Limb (tissue), 2 donors: ENCODE measurements at regions not wholly inside any gene's neighbourhood (a gene's known extent, or its start where the extent isn't known, plus 50 kb on each side); places are given as distances from the start of the nearest gene placed in this dataset.
"Not testable (repeated sequence)": the region's sequence is repeated elsewhere in the genome, so short reads cannot be mapped to it uniquely, and the experiment has no call there.

Experiments used
- DNase-seq, 2 donors: peaks; one replicate each; pipeline ENCODE4 v3.0.0-alpha.2; 2016; ENCODE audit errors: extremely low spot score in 2 of 2

DNA sequence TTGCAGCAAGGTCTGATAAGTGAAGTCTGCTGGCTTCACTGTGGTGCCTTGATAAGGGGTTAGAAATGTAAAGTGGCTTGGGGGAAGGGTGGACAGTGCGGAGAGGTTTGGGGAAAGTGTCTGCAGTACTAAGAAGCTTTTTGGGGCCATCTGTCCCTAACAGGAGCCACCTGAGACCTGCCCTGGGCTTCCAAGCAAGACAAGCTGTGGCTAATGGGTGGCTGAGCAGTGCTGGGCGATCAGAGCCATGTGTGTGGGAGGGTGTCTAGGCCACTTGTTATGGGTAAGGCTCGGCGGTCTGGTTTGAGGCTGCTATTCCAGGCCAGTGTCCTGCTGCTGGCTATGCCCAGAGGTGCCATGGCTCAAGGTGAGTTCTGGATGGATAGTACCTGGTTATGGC lies 185.4 kb upstream of the MTMR8 start:
- DNase-seq = no peak

DNA sequence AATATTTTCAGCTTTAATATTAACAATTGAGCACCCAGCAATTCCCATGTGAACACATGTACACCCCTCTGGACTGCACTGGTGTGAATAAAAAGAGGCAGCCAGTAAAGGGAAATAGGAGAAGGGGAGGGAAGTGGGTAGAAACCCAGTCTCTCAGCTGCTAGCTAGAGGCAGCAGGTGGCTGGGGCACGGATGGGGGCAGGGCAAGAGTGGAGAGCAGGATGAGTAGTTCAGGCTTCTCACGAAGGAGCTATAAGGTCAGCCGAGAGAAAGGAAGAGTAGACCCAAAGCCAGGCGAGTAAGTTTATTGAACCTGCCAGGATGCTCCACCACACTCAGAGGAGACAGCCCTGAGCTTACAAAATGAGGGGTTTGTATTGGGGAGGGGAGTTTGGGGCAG lies 184.8 kb upstream of the MTMR8 start:
- DNase-seq = peak in 1 of 2 donors; percentile 19

DNA sequence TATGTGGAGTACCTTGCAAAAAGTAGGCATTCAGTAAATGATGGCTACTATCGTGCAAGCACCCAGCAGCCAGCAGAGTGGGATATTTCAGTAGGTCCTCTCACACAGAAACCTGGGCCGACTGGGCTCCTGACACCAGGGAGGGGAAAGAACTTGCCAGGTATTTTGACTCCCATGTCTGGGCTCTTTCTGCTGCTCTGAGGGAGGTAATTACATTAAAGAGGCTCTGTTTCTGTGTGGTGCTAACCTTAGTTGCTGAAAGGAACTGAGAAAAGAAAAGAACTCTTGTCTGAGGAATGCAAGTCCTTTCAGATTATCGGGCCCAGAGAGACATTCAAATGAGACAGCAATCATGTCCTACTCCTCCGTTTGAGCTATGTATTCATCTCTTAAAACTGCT lies 175.8 kb upstream of the MTMR8 start:
- DNase-seq = no peak

DNA sequence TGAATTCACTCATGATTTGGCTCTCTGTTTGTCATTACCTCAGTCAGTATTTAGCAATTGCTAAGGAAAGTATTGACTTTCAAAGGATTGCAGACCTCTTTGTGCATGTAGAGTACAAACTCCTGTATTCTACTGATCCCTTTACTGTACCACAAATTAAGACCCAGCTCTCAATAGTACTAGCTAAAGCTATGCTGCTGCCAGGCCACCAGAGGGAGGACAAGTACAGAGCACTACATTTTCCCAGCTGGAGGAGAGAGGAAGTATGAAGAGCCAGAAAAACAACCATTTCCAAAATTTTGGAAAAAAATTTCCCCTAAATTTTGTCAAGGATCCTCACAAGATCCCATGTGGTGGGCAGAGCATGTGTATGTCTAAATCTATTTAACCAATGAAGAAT lies 175.0 kb upstream of the MTMR8 start:
- DNase-seq = no peak

DNA sequence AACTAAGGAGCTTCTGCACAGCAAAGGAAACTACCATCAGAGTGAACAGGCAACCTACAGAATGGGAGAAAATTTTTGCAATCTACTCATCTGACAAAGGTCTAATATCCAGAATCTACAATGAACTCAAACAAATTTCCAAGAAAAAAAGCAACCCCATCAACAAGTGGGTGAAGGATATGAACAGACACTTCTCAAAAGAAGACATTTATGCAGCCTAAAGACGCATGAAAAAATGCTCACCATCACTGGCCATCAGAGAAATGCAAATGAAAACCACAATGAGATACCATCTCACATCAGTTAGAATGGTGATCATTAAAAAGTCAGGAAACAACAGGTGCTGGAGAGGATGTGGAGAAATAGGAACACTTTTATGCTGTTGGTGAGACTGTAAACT lies 170.1 kb upstream of the MTMR8 start:
- not testable (repeated sequence) for DNase-seq

DNA sequence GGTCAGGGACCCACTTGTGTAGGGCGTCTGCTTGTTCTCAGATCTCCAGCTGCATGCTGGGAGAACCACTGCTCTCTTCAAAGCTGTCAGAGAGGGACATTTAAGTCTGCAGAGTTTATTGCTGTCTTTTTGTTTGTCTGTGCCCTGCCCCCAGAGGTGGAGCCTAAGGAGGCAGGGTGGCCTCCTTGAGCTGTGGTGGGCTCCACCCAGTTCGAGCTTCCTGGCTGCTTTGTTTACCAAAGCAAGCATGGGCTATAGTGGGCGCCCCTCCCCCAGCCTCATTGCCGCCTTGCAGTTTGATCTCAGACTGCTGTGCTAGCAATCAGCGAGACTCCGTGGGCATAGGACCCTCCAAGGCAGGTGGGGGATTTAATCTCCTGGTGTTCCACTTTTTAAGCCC lies 154.0 kb upstream of the MTMR8 start:
- not testable (repeated sequence) for DNase-seq

DNA sequence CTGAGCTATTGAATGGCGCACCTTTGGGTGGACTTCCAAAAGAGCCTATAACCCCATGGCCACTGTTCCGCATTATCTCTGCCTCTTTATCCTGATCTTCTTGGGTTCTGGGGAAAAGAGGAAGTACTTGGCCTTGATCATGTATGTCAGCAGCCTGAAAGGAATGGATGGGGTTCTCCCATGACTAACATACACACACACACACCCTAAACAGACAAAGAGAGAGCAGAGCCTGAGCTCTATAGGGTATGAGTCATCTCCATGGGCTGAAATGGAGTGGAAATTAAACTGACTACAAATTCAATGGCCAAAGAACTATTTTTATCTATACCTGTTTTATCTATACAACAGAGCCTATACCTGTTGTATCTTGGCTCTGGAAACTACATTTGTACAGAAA lies 141.5 kb upstream of the MTMR8 start:
- DNase-seq = no peak
